NCI-H187 (cell line): ENCODE measurements at regions not wholly inside any gene's neighbourhood (a gene's known extent, or its start where the extent isn't known, plus 50 kb on each side); places are given as distances from the start of the nearest gene placed in this dataset.
"Not testable (repeated sequence)": the region's sequence is repeated elsewhere in the genome, so short reads cannot be mapped to it uniquely, and the experiment has no call there.

Experiments used
- DNase-seq, 2 experiments: peaks; one replicate each; lab custom pipeline; 2025; lab: John Stamatoyannopoulos, UW

DNA sequence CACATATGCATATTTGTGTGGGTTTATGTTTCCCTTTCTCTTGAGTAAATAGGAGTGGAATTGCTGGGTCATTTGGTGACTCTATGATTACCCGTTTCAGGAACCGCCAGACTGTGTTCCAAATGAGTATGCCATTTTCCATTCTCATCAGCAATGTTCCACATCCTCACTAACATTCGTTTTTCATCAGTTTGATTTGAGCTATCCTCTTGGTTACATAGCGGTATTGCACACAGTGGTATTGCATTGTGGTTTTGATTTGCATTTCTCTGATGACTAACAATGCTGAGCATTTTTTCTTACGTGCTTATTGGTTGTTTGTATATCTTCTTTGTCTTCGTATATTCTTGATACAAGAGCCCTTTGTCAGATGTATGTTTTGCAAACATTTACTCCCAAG, 218.0 kb upstream of the AMOT start:
- no peak for DNase-seq

GRCh38 chrX:113048896-113049295, 208.3 kb upstream of the AMOT start:
- no peak for DNase-seq

- no peak for DNase-seq
Observed at GRCh38 chrX:113048480-113048879, 207.8 kb upstream of the AMOT start.

- no peak for DNase-seq
Observed at GRCh38 chrX:113033966-113034680, 193.5 kb upstream of the AMOT start.

- no peak for DNase-seq
Observed at GRCh38 chrX:113019958-113020357, 179.3 kb upstream of the AMOT start.

- no peak for DNase-seq
Observed at GRCh38 chrX:113009837-113010236, 169.2 kb upstream of the AMOT start.

- DNase-seq: no peak
Observed at GRCh38 chrX:113009029-113009428, 168.4 kb upstream of the AMOT start.

DNA sequence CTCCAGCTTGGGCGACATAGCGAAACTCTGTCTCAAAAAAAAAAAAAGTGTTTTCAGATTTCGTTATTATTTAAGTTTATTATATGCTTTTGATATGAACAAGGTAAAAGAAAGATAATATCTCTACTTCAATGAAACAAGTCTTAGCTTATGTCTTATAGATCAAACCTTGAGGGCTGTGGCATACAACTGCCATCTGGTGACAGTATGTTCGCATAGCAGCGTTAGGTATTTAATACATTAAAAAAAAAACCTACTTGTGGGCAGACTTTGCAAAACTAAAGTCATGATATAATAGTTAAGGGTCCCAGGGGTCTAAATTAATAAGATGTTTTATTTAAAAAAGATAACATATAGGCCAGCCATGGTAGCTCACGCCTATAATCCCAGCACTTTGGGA, 161.2 kb upstream of the AMOT start:
- no peak for DNase-seq

GRCh38 chrX:112997991-112998390, 157.4 kb upstream of the AMOT start:
- no peak for DNase-seq

- no peak for DNase-seq
Observed at GRCh38 chrX:112991801-112992200, 151.2 kb upstream of the AMOT start.

DNA sequence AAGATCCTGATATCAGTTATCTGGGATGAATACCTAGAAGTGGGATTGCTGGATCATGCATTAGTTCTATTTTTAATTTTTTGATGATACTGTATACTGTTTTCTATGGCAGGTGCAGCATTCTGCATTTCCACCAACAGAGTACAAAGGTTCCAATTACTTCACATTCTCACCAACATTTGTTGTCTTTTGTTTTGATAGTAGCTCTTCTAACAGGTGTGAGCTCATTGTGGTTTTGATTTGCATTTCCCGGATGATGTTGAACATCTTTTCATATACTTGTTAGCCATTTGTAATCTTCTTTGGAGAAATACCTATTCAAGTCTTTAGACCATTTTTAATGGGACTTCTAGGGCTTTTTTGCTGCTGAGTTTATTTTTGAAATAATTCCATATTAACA, 139.2 kb upstream of the AMOT start:
- no peak for DNase-seq

GRCh38 chrX:112968351-112969133, 127.9 kb upstream of the AMOT start:
- DNase-seq: no peak

- no peak for DNase-seq
Observed at GRCh38 chrX:112967903-112968302, 127.3 kb upstream of the AMOT start.

DNA sequence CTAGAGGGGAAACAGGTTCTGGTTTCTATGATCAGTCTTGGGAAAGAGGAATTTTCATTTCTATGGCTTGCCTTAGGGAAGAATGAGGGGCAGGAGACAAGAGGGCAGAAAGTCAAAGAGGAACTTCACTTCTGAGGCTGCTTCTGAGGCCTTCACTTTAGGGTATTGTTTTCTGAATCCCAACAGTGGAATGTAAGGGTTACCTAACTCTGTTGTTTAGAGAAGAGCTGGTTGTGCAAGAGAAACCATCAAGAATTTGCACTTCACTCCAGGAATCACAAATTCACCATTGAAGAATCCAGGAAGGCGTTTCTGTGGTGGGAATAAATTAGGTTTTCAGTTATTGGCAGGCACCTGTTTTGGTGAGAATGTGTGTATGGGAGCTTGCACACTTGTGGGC, 126.7 kb upstream of the AMOT start:
- no peak for DNase-seq

GRCh38 chrX:112961981-112962380, 121.3 kb upstream of the AMOT start:
- no peak for DNase-seq

DNA sequence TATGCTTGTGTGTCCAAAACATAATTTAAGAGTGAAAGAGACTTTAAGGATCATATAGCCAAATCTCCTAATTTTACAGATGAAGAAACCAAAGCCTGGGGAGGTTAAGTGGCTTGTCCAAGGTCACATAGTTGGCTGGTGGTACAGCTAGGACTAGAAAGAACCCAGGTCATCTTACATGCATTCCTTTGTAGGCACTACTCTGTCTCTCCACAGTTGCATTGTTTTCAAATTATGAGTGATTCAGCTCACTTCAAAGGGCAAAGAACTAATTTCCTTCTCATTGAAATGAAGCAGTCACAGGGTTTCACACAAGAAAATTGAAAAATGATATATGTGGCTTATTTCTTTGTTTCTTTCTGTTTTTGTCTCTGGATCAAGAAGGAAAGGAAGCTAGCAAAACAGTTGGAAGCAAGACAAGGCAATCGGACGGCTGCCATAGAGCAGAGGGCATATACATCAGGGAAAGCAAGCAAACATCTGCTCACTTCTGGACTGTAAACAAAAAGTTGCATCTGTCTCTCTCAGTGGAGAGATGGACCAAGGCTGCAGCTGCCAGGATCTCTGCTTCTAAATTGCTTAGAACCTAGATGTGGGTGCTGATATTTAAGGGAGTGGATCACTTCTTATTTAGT, 107.5 kb upstream of the AMOT start:
- DNase-seq: no peak

GRCh38 chrX:112946227-112946626, 105.6 kb upstream of the AMOT start:
- no peak for DNase-seq

GRCh38 chrX:112945826-112946225, 105.2 kb upstream of the AMOT start:
- no peak for DNase-seq

- no peak for DNase-seq
Observed at GRCh38 chrX:112941209-112941837, 100.7 kb upstream of the AMOT start.

DNA sequence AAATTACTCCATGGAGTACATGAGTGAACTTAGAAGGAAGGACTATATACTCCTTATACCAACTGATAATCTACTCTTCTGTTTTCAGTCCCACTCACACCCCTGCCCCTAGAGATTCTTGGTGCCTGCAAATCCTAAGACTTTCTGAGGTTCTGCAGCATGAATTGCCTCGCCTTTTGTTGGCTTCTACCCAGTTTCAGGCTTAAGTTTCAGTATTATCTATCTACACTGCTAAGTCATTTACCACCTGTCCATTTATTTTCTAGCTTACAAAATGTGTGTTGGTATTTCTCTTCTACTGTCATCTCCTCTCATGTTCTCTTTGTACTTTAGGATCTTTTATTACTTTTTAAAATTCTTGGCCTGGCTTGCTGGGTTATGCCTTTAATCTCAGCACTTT, 94.4 kb upstream of the AMOT start:
- no peak for DNase-seq

- no peak for DNase-seq
Observed at GRCh38 chrX:112931900-112932299, 91.3 kb upstream of the AMOT start.

DNA sequence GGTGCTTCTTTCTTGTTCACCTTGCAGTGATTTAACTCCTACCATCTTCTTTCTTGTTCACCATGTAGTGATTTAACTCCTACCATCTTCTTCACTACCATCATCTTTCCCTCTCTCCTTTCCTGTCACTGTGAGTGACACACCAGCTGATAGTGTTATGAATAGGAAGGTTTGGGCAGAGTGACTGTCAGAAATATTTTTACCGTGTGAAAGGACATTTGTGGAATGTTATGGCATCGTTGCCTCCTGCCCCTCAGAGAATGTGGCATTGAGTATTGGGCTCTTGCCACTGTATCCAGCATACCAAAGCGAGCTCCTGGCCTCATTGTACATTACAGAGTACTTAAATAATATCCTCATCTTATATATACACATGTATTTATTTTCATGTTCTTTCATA, 90.8 kb upstream of the AMOT start:
- no peak for DNase-seq

- not testable (repeated sequence) for DNase-seq
Observed at GRCh38 chrX:112923381-112923780, 82.8 kb upstream of the AMOT start.
